Body of pancreas (tissue), 4 donors: ENCODE measurements at regions not wholly inside any gene's neighbourhood (a gene's known extent, or its start where the extent isn't known, plus 50 kb on each side); places are given as distances from the start of the nearest gene placed in this dataset.
"Not testable (repeated sequence)": the region's sequence is repeated elsewhere in the genome, so short reads cannot be mapped to it uniquely, and the experiment has no call there.

Experiments used
- POLR2A ChIP-seq, 3 donors: fragments of 450-650 bp; IDR thresholded peaks; one replicate each; pipeline ENCODE4 v1.6.1; 2016; ENCODE audit warnings: antibody characterized with exemption in 3 of 3, mild to moderate bottlenecking in 2 of 3
- TF ChIP-seq, protein P1 (sequence below), 7 experiments: fragments of 450-650 bp in 4 of 7; fragments of 200-600 bp in 3 of 7; sonication (generic) in 3 of 7; IDR thresholded peaks; one replicate each; pipeline ENCODE4 v1.5.1; 2016 to 2019; ENCODE audit warnings: antibody characterized with exemption in 7 of 7

DNA sequence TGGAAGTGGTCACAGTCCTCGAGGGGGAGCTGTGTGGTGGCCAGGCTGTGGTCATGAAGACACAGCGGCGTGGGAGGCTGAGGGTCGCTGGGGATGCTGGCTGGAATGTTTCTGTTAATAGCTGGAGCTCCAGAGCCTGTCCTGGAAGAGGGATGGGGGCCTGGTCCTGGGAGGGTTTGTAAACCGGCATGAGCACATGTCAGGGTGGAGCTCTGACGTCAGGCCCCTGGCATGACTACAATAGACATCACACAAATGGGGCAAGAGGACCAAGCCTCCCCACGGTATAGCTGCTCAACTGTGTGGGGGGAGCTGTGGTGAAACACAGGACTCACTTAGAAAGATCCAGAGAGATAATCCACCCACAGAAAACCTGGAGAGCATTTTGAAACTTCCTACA, 121.4 kb upstream of the FAM20C start:
- TF ChIP-seq, protein P1, sequence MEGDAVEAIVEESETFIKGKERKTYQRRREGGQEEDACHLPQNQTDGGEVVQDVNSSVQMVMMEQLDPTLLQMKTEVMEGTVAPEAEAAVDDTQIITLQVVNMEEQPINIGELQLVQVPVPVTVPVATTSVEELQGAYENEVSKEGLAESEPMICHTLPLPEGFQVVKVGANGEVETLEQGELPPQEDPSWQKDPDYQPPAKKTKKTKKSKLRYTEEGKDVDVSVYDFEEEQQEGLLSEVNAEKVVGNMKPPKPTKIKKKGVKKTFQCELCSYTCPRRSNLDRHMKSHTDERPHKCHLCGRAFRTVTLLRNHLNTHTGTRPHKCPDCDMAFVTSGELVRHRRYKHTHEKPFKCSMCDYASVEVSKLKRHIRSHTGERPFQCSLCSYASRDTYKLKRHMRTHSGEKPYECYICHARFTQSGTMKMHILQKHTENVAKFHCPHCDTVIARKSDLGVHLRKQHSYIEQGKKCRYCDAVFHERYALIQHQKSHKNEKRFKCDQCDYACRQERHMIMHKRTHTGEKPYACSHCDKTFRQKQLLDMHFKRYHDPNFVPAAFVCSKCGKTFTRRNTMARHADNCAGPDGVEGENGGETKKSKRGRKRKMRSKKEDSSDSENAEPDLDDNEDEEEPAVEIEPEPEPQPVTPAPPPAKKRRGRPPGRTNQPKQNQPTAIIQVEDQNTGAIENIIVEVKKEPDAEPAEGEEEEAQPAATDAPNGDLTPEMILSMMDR (IDR thresholded peaks at IDR 0.05): not testable (repeated sequence)
- not testable (repeated sequence) for TF ChIP-seq POLR2A (IDR thresholded peaks at IDR 0.05)
